IMR-90 (cell line): ENCODE measurements at regions not wholly inside any gene's neighbourhood (a gene's known extent, or its start where the extent isn't known, plus 50 kb on each side); places are given as distances from the start of the nearest gene placed in this dataset.

Source experiments
- ATAC-seq: fragments of 200-7000 bp; cut with Tn5 transposase; 2 replicates; pipeline ENCODE4 v1.9.1; 2020; ENCODE audit warnings: low read depth, mild to moderate bottlenecking, moderate library complexity
- BruUV-seq: library from RNA; stranded (reverse); fragments of 400-500 nt; replicated peaks from 2 replicates; lab custom pipeline; 2021; lab: Mats Ljungman, UMichigan
- CTCF ChIA-PET: fragments of 300-600 bp; formaldehyde crosslinking; extraction: SDS; loops from one replicate; lab custom pipeline; 2021; ENCODE audit warnings: antibody characterized with exemption; lab: Yijun Ruan, JAX
- POLR2A ChIA-PET: fragments of 300-600 bp; sonication (Branson Sonifier 250); formaldehyde crosslinking; loops from one replicate; lab custom pipeline; 2022; ENCODE audit warnings: antibody characterized with exemption; ENCODE audit not compliant: unreplicated experiment; lab: Charles Lee
- DNase-seq: peaks from one replicate; pipeline ENCODE4 v3.0.0; 2013
- H2AFZ ChIP-seq: replicated peaks from 2 replicates; pipeline ENCODE3; 2013; ENCODE audit warnings: low read length, mild to moderate bottlenecking; ENCODE audit not compliant: poor library complexity
- H2AK5ac ChIP-seq: 2 replicates; pipeline ENCODE4 v1.6.1; 2013; ENCODE audit warnings: low read depth, low read length, inconsistent platforms
- H2AK9ac ChIP-seq: replicated peaks from 2 replicates; pipeline ENCODE3; 2013; ENCODE audit warnings: mild to moderate bottlenecking, low read depth, low read length, moderate library complexity; ENCODE audit not compliant: poor library complexity
- H2BK120ac ChIP-seq: 2 replicates; pipeline ENCODE4 v1.6.1; 2013; ENCODE audit warnings: low read depth, low read length, inconsistent platforms
- H2BK15ac ChIP-seq: 3 replicates; pipeline ENCODE4 v1.6.1; 2013; ENCODE audit warnings: low read depth, low read length, inconsistent platforms
- H2BK20ac ChIP-seq: 2 replicates; pipeline ENCODE4 v1.6.1; 2013; ENCODE audit warnings: low read depth, mild to moderate bottlenecking, inconsistent platforms, low read length, moderate library complexity
- H2BK5ac ChIP-seq: 2 replicates; pipeline ENCODE4 v1.6.1; 2013; ENCODE audit warnings: mild to moderate bottlenecking, low read depth, low read length, inconsistent platforms; ENCODE audit not compliant: poor library complexity, severe bottlenecking
- H3K14ac ChIP-seq: replicated peaks from 2 replicates; pipeline ENCODE4 v1.6.1; 2013; ENCODE audit warnings: low read depth, low read length, inconsistent platforms
- H3K18ac ChIP-seq: 2 replicates; pipeline ENCODE4 v1.6.1; 2013; ENCODE audit warnings: low read depth, low read length, control low read depth
- H3K23ac ChIP-seq: 2 replicates; pipeline ENCODE4 v1.6.1; 2013; ENCODE audit warnings: low read depth, low read length, inconsistent platforms
- H3K27ac ChIP-seq: 2 replicates; pipeline ENCODE4 v1.5.1; 2013; ENCODE audit warnings: mild to moderate bottlenecking, control low read depth, low read length; ENCODE audit not compliant: insufficient read depth
- H3K27me3 ChIP-seq: 2 replicates; pipeline ENCODE4 v1.6.1; 2013; ENCODE audit warnings: low read length; ENCODE audit not compliant: control insufficient read depth, insufficient read depth
- H3K36me3 ChIP-seq: 2 replicates; pipeline ENCODE4 v1.6.1; 2013; ENCODE audit warnings: low read length, mixed read lengths; ENCODE audit not compliant: control insufficient read depth, insufficient read depth
- H3K4ac ChIP-seq: 2 replicates; pipeline ENCODE4 v1.6.1; 2013; ENCODE audit warnings: low read depth, low read length, inconsistent platforms
- H3K4me1 ChIP-seq: 2 replicates; pipeline ENCODE4 v1.6.1; 2013; ENCODE audit warnings: low read length, mixed read lengths; ENCODE audit not compliant: control insufficient read depth, insufficient read depth
- H3K4me2 ChIP-seq: 2 replicates; pipeline ENCODE4 v1.6.1; 2013; ENCODE audit warnings: low read depth, mild to moderate bottlenecking, control low read depth, low read length, moderate library complexity
- H3K4me3 ChIP-seq: 2 replicates; pipeline ENCODE4 v1.5.1; 2013; ENCODE audit warnings: low read depth, mild to moderate bottlenecking, control low read depth, low read length, moderate library complexity; ENCODE audit not compliant: insufficient read depth
- H3K56ac ChIP-seq: 2 replicates; pipeline ENCODE4 v1.6.1; 2013; ENCODE audit warnings: low read length, inconsistent platforms; ENCODE audit not compliant: insufficient read depth; ENCODE audit errors: extremely low read depth
- H3K79me1 ChIP-seq, 2 experiments: 2 replicates each; pipeline ENCODE4 v1.6.1; 2013; ENCODE audit warnings: low read length in 2 of 2, inconsistent platforms in 1 of 2, low read depth in 1 of 2
- H3K9ac ChIP-seq: 2 replicates; pipeline ENCODE4 v1.6.1; 2013; ENCODE audit warnings: low read depth, low read length, control low read depth
- H3K9me1 ChIP-seq: 2 replicates; pipeline ENCODE4 v1.6.1; 2013; ENCODE audit warnings: low read length, inconsistent platforms; ENCODE audit not compliant: insufficient read depth
- H3K9me3 ChIP-seq: 2 replicates; pipeline ENCODE4 v1.6.1; 2013; ENCODE audit warnings: low read length; ENCODE audit not compliant: control insufficient read depth, insufficient read depth
- H4K20me1 ChIP-seq: 2 replicates; pipeline ENCODE4 v1.6.1; 2013; ENCODE audit warnings: low read length, inconsistent platforms; ENCODE audit not compliant: insufficient read depth
- H4K5ac ChIP-seq: 2 replicates; pipeline ENCODE4 v1.6.1; 2013; ENCODE audit warnings: mild to moderate bottlenecking, low read depth, low read length, control low read depth
- H4K8ac ChIP-seq, 2 experiments: 2 replicates each; pipeline ENCODE4 v1.6.1; 2013; ENCODE audit warnings: low read depth in 2 of 2, low read length in 2 of 2, control low read depth in 1 of 2, inconsistent platforms in 1 of 2
- H4K91ac ChIP-seq: 2 replicates; pipeline ENCODE4 v1.6.1; 2013; ENCODE audit warnings: low read depth, low read length, inconsistent platforms; ENCODE audit not compliant: insufficient read depth
- BHLHE40 ChIP-seq: fragments of 150-350 bp; IDR thresholded peaks from 2 replicates; pipeline ENCODE4 v1.6.1; 2016; ENCODE audit warnings: mild to moderate bottlenecking, low read depth, low read length
- CEBPB ChIP-seq: IDR thresholded peaks from 2 replicates; pipeline ENCODE4 v1.6.1; 2012; ENCODE audit warnings: low read depth, low read length, improper control_type of control experiment
- CHD1 ChIP-seq: IDR thresholded peaks from 2 replicates; pipeline ENCODE4 v1.6.1; 2012; ENCODE audit warnings: low read depth, low read length, improper control_type of control experiment
- FOS ChIP-seq: fragments of 150-350 bp; IDR thresholded peaks from 2 replicates; pipeline ENCODE4 v1.6.1; 2016; ENCODE audit warnings: low read depth, low read length
- MAFK ChIP-seq: IDR thresholded peaks from 2 replicates; pipeline ENCODE4 v1.6.1; 2012; ENCODE audit warnings: low read depth, low read length, improper control_type of control experiment
- MXI1 ChIP-seq: IDR thresholded peaks from 2 replicates; pipeline ENCODE4 v1.6.1; 2012; ENCODE audit warnings: low read depth, mild to moderate bottlenecking, low read length, moderate library complexity, borderline replicate concordance
- NFE2L2 ChIP-seq: fragments of 150-350 bp; IDR thresholded peaks from 2 replicates; pipeline ENCODE4 v1.6.1; 2016; ENCODE audit warnings: low read depth, mild to moderate bottlenecking, low read length
- POLR2A ChIP-seq: IDR thresholded peaks from 2 replicates; pipeline ENCODE4 v1.6.1; 2012; ENCODE audit warnings: mild to moderate bottlenecking, low read depth, low read length
- RAD21 ChIP-seq: IDR thresholded peaks from 2 replicates; pipeline ENCODE4 v1.6.1; 2012; ENCODE audit warnings: low read length, improper control_type of control experiment
- RCOR1 ChIP-seq: IDR thresholded peaks from 2 replicates; pipeline ENCODE4 v1.6.1; 2012; ENCODE audit warnings: mild to moderate bottlenecking, low read length, improper control_type of control experiment; ENCODE audit not compliant: insufficient replicate concordance
- RFX5 ChIP-seq: IDR thresholded peaks from 2 replicates; pipeline ENCODE4 v1.8.0; 2012; ENCODE audit warnings: low read depth, mild to moderate bottlenecking, low read length, moderate library complexity
- SMC3 ChIP-seq: fragments of 150-350 bp; IDR thresholded peaks from 2 replicates; pipeline ENCODE4 v1.6.1; 2016; ENCODE audit warnings: low read depth, mild to moderate bottlenecking, antibody characterized with exemption, low read length, moderate library complexity
- WGBS, 2 experiments: methylation state at CpG; one replicate each; pipeline versions ENCODE4 v1.1.5 to v1.1.7; 2013; ENCODE audit warnings: missing lambda C conversion rate in 2 of 2; ENCODE audit not compliant: insufficient read length in 1 of 2; ENCODE audit errors: extremely low coverage in 2 of 2; 5-methylcytosine and 5-hydroxymethylcytosine counted together
- dilution Hi-C: fragments of 300-500 bp; cut with HindIII; formaldehyde crosslinking; loops from one replicate; pipeline ENCODE4 v1.14.3; 2018; ENCODE audit warnings: low sequenced_read_pairs; ENCODE audit not compliant: unreplicated experiment
- in situ Hi-C: fragments of 300-500 bp; cut with MboI; formaldehyde crosslinking; loops from 3 replicates; pipeline ENCODE4 v1.14.3; 2019; ENCODE audit warnings: low sequenced_read_pairs, inconsistent platforms, mixed read lengths
- intact Hi-C: fragments of 100-400 bp; cut with micrococcal nuclease; formaldehyde crosslinking; loops from 2 replicates; pipeline ENCODE4 v1.10.0; 2022
- TF ChIP-seq, protein P1 (sequence below): conservative IDR thresholded peaks from 2 replicates; pipeline ENCODE4 v1.5.1; 2012; ENCODE audit warnings: mild to moderate bottlenecking, low read depth, low read length, improper control_type of control experiment
- TF ChIP-seq, protein P2 (sequence below): fragments of 150-350 bp; IDR thresholded peaks from 2 replicates; pipeline ENCODE4 v1.6.1; 2016; ENCODE audit warnings: low read depth, mild to moderate bottlenecking, low read length, moderate library complexity, borderline replicate concordance
- TF ChIP-seq, protein P3 (sequence below): fragments of 150-350 bp; IDR thresholded peaks from 2 replicates; pipeline ENCODE4 v1.6.1; 2017; ENCODE audit warnings: mild to moderate bottlenecking, antibody characterized with exemption, low read length, low read depth

- no peak overlapping the region for H2AK9ac ChIP-seq
- H3K79me1 ChIP-seq, result no peaks in the 10 kb centered on the region
- H3K27ac ChIP-seq, result no peak overlapping the region
- H3K18ac ChIP-seq, result no peak overlapping the region
- DNase-seq (no peak), ATAC-seq (no peak)
- CTCF ChIA-PET, result no interaction called here
- no peaks in the 10 kb centered on the region for H4K20me1 ChIP-seq
- no peak for TF ChIP-seq POLR2A
- no peak for TF ChIP-seq RCOR1
- no peak for TF ChIP-seq CEBPB
- no peak for TF ChIP-seq NFE2L2
- TF ChIP-seq MXI1, result no peak
- TF ChIP-seq, protein P1, sequence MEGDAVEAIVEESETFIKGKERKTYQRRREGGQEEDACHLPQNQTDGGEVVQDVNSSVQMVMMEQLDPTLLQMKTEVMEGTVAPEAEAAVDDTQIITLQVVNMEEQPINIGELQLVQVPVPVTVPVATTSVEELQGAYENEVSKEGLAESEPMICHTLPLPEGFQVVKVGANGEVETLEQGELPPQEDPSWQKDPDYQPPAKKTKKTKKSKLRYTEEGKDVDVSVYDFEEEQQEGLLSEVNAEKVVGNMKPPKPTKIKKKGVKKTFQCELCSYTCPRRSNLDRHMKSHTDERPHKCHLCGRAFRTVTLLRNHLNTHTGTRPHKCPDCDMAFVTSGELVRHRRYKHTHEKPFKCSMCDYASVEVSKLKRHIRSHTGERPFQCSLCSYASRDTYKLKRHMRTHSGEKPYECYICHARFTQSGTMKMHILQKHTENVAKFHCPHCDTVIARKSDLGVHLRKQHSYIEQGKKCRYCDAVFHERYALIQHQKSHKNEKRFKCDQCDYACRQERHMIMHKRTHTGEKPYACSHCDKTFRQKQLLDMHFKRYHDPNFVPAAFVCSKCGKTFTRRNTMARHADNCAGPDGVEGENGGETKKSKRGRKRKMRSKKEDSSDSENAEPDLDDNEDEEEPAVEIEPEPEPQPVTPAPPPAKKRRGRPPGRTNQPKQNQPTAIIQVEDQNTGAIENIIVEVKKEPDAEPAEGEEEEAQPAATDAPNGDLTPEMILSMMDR, result no peak
- no peak for TF ChIP-seq RAD21
- no peak for TF ChIP-seq SMC3
- no peak for TF ChIP-seq CHD1
- TF ChIP-seq, protein P2, sequence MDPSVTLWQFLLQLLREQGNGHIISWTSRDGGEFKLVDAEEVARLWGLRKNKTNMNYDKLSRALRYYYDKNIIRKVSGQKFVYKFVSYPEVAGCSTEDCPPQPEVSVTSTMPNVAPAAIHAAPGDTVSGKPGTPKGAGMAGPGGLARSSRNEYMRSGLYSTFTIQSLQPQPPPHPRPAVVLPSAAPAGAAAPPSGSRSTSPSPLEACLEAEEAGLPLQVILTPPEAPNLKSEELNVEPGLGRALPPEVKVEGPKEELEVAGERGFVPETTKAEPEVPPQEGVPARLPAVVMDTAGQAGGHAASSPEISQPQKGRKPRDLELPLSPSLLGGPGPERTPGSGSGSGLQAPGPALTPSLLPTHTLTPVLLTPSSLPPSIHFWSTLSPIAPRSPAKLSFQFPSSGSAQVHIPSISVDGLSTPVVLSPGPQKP, result no peak
- no peak for TF ChIP-seq MAFK
- TF ChIP-seq BHLHE40, result no peak
- no peak for TF ChIP-seq RFX5
- TF ChIP-seq, protein P3, sequence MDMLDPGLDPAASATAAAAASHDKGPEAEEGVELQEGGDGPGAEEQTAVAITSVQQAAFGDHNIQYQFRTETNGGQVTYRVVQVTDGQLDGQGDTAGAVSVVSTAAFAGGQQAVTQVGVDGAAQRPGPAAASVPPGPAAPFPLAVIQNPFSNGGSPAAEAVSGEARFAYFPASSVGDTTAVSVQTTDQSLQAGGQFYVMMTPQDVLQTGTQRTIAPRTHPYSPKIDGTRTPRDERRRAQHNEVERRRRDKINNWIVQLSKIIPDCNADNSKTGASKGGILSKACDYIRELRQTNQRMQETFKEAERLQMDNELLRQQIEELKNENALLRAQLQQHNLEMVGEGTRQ, result no peak
- no peak for TF ChIP-seq FOS
- no peak overlapping the region for H3K4ac ChIP-seq
- no peak overlapping the region for H2BK120ac ChIP-seq
- no peak overlapping the region for H3K56ac ChIP-seq
- POLR2A ChIA-PET, result no interaction called here
- H2AFZ ChIP-seq, result no peak overlapping the region
- in situ Hi-C loops, result no loop called here
- H4K8ac ChIP-seq, result no peak overlapping the region
- no peaks in the 10 kb centered on the region for H3K9me1 ChIP-seq
- H2BK15ac ChIP-seq, result no peak overlapping the region
- no peak overlapping the region for H2BK20ac ChIP-seq
- H3K14ac ChIP-seq, result no peak overlapping the region
- H3K4me1 ChIP-seq, result no peaks in the 10 kb centered on the region
- H4K5ac ChIP-seq, result no peak overlapping the region
- no peak overlapping the region for H3K9ac ChIP-seq
- no CpG with 5 or more reads among the region's 3 CpGs for WGBS, 2 experiments
- H3K23ac ChIP-seq, result no peak overlapping the region
- dilution Hi-C loops, result no loop called here
- no peaks in the 10 kb centered on the region for H3K27me3 ChIP-seq
- H2BK5ac ChIP-seq, result no peak overlapping the region
- intact Hi-C loops, result no loop called here
- H4K91ac ChIP-seq, result no peak overlapping the region
- H3K9me3 ChIP-seq, result no peaks in the 10 kb centered on the region
- no peak overlapping the region for H3K4me2 ChIP-seq
- no TSS peak for BruUV-seq
- no peak overlapping the region for H3K4me3 ChIP-seq
- H2AK5ac ChIP-seq, result no peak overlapping the region
- H3K36me3 ChIP-seq, result no peaks in the 10 kb centered on the region
These were observed 104.7 kb upstream of the ADAMTS18 start for GRCh38 chr16:77539421-77540034.
